HepG2 (cell line): ENCODE measurements at regions not wholly inside any gene's neighbourhood (a gene's known extent, or its start where the extent isn't known, plus 50 kb on each side); places are given as distances from the start of the nearest gene placed in this dataset.

ENCODE experiments used
- ATAC-seq: fragments of 200-7000 bp; cut with Tn5 transposase; 3 replicates; pipeline ENCODE4 v1.9.1; 2020; ENCODE audit warnings: mild to moderate bottlenecking, moderate library complexity
- BruUV-seq: library from RNA; stranded (reverse); fragments of 400-500 nt; replicated peaks from 2 replicates; lab custom pipeline; 2021; lab: Mats Ljungman, UMichigan
- CTCF ChIA-PET: fragments of 300-600 bp; formaldehyde crosslinking; extraction: SDS; loops from one replicate; lab custom pipeline; 2021; ENCODE audit warnings: low total read pairs, inconsistent platforms, low intra/inter-chr PET ratio; lab: Yijun Ruan, JAX
- POLR2A ChIA-PET: fragments of 350-600 bp; sonication (Branson Sonifier 250); formaldehyde crosslinking; loops from one replicate; lab custom pipeline; 2020; ENCODE audit warnings: antibody characterized with exemption, inconsistent platforms; lab: Yijun Ruan, JAX
- DNase-seq: peaks from one replicate; pipeline ENCODE4 v3.0.0-alpha.2; 2015; ENCODE audit warnings: low spot score
- FAIRE-seq: peaks from 3 replicates; lab custom pipeline; 2011; peaks lifted over from hg19 to GRCh38; lab: Jason Lieb, UNC
- H2AFZ ChIP-seq: one replicate; pipeline ENCODE4 v1.6.1; 2011; ENCODE audit warnings: low read length, inconsistent platforms
- H3K27ac ChIP-seq: fragments of 300-600 bp; 3 replicates; pipeline ENCODE4 v1.8.0; 2011; ENCODE audit warnings: mixed run types, mild to moderate bottlenecking, mixed read lengths, low read length, inconsistent platforms; ENCODE audit not compliant: insufficient read depth; ENCODE audit errors: extremely low read length
- H3K27me3 ChIP-seq, 2 experiments: fragments of 200-600 bp in 1 of 2; 2 replicates in 1 of 2; 3 replicates in 1 of 2; pipeline versions ENCODE4 v1.6.0 to v1.8.0; 2011; ENCODE audit warnings: low read length in 2 of 2, mild to moderate bottlenecking in 2 of 2, moderate library complexity in 2 of 2, inconsistent platforms in 1 of 2; ENCODE audit not compliant: insufficient read depth in 2 of 2, control insufficient read depth in 1 of 2
- H3K36me3 ChIP-seq, 2 experiments: fragments of 200-600 bp in 1 of 2; replicated peaks in 1 of 2; 2 replicates in 1 of 2; 3 replicates in 1 of 2; pipeline versions ENCODE4 v1.5.1 to v1.8.0; 2011; ENCODE audit warnings: low read length in 2 of 2, inconsistent platforms in 1 of 2; ENCODE audit not compliant: insufficient read depth in 2 of 2, control insufficient read depth in 1 of 2
- H3K4me1 ChIP-seq: 2 replicates; pipeline ENCODE4 v1.5.1; 2012; ENCODE audit warnings: low read length, inconsistent platforms; ENCODE audit not compliant: insufficient read depth
- H3K4me2 ChIP-seq: 2 replicates; pipeline ENCODE4 v1.6.0; 2011; ENCODE audit warnings: low read depth, low read length, inconsistent platforms
- H3K4me3 ChIP-seq, 3 experiments: fragments of 200-600 bp in 1 of 3; sonication (generic), shearing (Covaris generic) in 1 of 3; replicated peaks in 1 of 3; 2 replicates each; pipeline ENCODE4 v1.5.1; 2011 to 2016; ENCODE audit warnings: low read length in 3 of 3, inconsistent platforms in 2 of 3, low read depth in 2 of 3, mild to moderate bottlenecking in 2 of 3, control low read depth in 1 of 3, mixed read lengths in 1 of 3; ENCODE audit not compliant: insufficient read depth in 1 of 3
- H3K79me2 ChIP-seq: one replicate; pipeline ENCODE4 v1.6.1; 2011; ENCODE audit warnings: low read length, inconsistent platforms; ENCODE audit not compliant: insufficient read depth
- H3K9ac ChIP-seq: 2 replicates; pipeline ENCODE4 v1.6.0; 2011; ENCODE audit warnings: mild to moderate bottlenecking, low read depth, low read length, inconsistent platforms; ENCODE audit not compliant: insufficient read depth
- H3K9me3 ChIP-seq: 2 replicates; pipeline ENCODE4 v1.5.1; 2012; ENCODE audit warnings: mild to moderate bottlenecking, low read length
- H4K20me1 ChIP-seq: 2 replicates; pipeline ENCODE4 v1.6.0; 2011; ENCODE audit warnings: inconsistent platforms, mild to moderate bottlenecking, low read length, moderate library complexity; ENCODE audit not compliant: insufficient read depth
- ATF7 ChIP-seq, 2 experiments: fragments of 450-650 bp in 1 of 2; sonication (generic) in 1 of 2; formaldehyde crosslinking in 1 of 2; IDR thresholded peaks; 2 replicates each; pipeline versions ENCODE4 v1.4.0 to v1.6.1; 2016 to 2020; ENCODE audit warnings: antibody characterized with exemption in 1 of 2, mild to moderate bottlenecking in 1 of 2, missing genetic modification reagents in 1 of 2
- BATF2 ChIP-seq: sonication (generic); formaldehyde crosslinking; IDR thresholded peaks from 2 replicates; pipeline ENCODE4 v1.8.0; 2022; ENCODE audit warnings: mild to moderate bottlenecking, missing genetic modification reagents, moderate library complexity
- FOXA1 ChIP-seq, 2 experiments: fragments of 450-650 bp in 1 of 2; sonication (generic) in 1 of 2; formaldehyde crosslinking in 1 of 2; IDR thresholded peaks; 2 replicates each; pipeline versions ENCODE4 v1.4.0 to v1.6.1; 2016 to 2020; ENCODE audit warnings: missing genetic modification reagents in 1 of 2
- FOXP1 ChIP-seq, 2 experiments: fragments of 450-650 bp in 1 of 2; IDR thresholded peaks; 2 replicates each; pipeline ENCODE4 v1.6.1; 2017 to 2018; ENCODE audit warnings: antibody characterized with exemption in 1 of 2
- HNF4A ChIP-seq: sonication (generic); formaldehyde crosslinking; IDR thresholded peaks from 2 replicates; pipeline ENCODE4 v1.4.0; 2020; ENCODE audit warnings: missing genetic modification reagents
- KAT8 ChIP-seq: IDR thresholded peaks from 2 replicates; pipeline ENCODE4 v1.6.1; 2016; ENCODE audit warnings: missing genetic modification reagents, missing compliant biosample characterization
- MATR3 ChIP-seq: sonication (generic); formaldehyde crosslinking; IDR thresholded peaks from 2 replicates; pipeline ENCODE4 v1.4.0; 2020; ENCODE audit warnings: missing genetic modification reagents
- MIER3 ChIP-seq: IDR thresholded peaks from 2 replicates; pipeline ENCODE4 v1.6.1; 2016; ENCODE audit warnings: missing compliant biosample characterization, borderline replicate concordance
- NAIF1 ChIP-seq: sonication (generic); formaldehyde crosslinking; IDR thresholded peaks from 2 replicates; pipeline ENCODE4 v1.5.0; 2020; ENCODE audit warnings: mild to moderate bottlenecking, missing genetic modification reagents, borderline replicate concordance
- NKX3-1 ChIP-seq: sonication (generic); formaldehyde crosslinking; IDR thresholded peaks from 2 replicates; pipeline ENCODE4 v1.5.0; 2020; ENCODE audit warnings: missing genetic modification reagents
- PCBP1 ChIP-seq: fragments of 200-400 bp; formaldehyde crosslinking; IDR thresholded peaks from 2 replicates; pipeline ENCODE4 v1.6.1; 2017; ENCODE audit warnings: mild to moderate bottlenecking, low read depth, low read length, borderline replicate concordance
- SIX4 ChIP-seq: sonication (generic); formaldehyde crosslinking; IDR thresholded peaks from 2 replicates; pipeline ENCODE4 v1.4.0; 2020; ENCODE audit warnings: missing genetic modification reagents
- SKIL ChIP-seq: sonication (generic); formaldehyde crosslinking; IDR thresholded peaks from 2 replicates; pipeline ENCODE4 v1.8.0; 2022; ENCODE audit warnings: missing genetic modification reagents, mild to moderate bottlenecking, moderate library complexity, borderline replicate concordance
- SOX13 ChIP-seq, 3 experiments: fragments of 450-650 bp in 1 of 3; sonication (generic) in 1 of 3; formaldehyde crosslinking in 1 of 3; IDR thresholded peaks in 2 of 3; conservative IDR thresholded peaks in 1 of 3; 2 replicates each; pipeline versions ENCODE4 v1.5.0 to v1.6.1; 2016 to 2020; ENCODE audit warnings: antibody characterized with exemption in 1 of 3, mild to moderate bottlenecking in 1 of 3, missing compliant biosample characterization in 1 of 3, missing genetic modification reagents in 1 of 3, moderate library complexity in 1 of 3
- TBX2 ChIP-seq: sonication (generic); formaldehyde crosslinking; IDR thresholded peaks from 2 replicates; pipeline ENCODE4 v1.5.0; 2020; ENCODE audit warnings: missing genetic modification reagents, mild to moderate bottlenecking, borderline replicate concordance
- TOE1 ChIP-seq: sonication (generic); formaldehyde crosslinking; IDR thresholded peaks from 2 replicates; pipeline ENCODE4 v1.4.0; 2020; ENCODE audit warnings: mild to moderate bottlenecking, missing genetic modification reagents
- ZBTB21 ChIP-seq: sonication (generic); formaldehyde crosslinking; IDR thresholded peaks from 2 replicates; pipeline ENCODE4 v1.4.0; 2020; ENCODE audit warnings: missing genetic modification reagents
- ZFX ChIP-seq: sonication (generic); formaldehyde crosslinking; IDR thresholded peaks from 2 replicates; pipeline ENCODE4 v1.4.0; 2020; ENCODE audit warnings: mild to moderate bottlenecking, low read depth, missing genetic modification reagents, moderate library complexity
- ZNF3 ChIP-seq: IDR thresholded peaks from 2 replicates; pipeline ENCODE4 v1.7.0; 2017; ENCODE audit warnings: inconsistent platforms
- ZNF557 ChIP-seq: sonication (generic); formaldehyde crosslinking; IDR thresholded peaks from 2 replicates; pipeline ENCODE4 v1.4.0; 2020; ENCODE audit warnings: missing genetic modification reagents
- ZNF740 ChIP-seq: sonication (generic); formaldehyde crosslinking; IDR thresholded peaks from 2 replicates; pipeline ENCODE4 v1.4.0; 2020; ENCODE audit warnings: missing genetic modification reagents
- ZNF781 ChIP-seq: sonication (generic); formaldehyde crosslinking; IDR thresholded peaks from 2 replicates; pipeline ENCODE4 v1.5.1; 2020; ENCODE audit warnings: borderline replicate concordance, mild to moderate bottlenecking, missing genetic modification reagents; ENCODE audit errors: not compliant biosample characterization
- ZSCAN31 ChIP-seq: sonication (generic); formaldehyde crosslinking; IDR thresholded peaks from 2 replicates; pipeline ENCODE4 v1.5.0; 2020; ENCODE audit warnings: low read depth, mild to moderate bottlenecking, missing genetic modification reagents
- ZZZ3 ChIP-seq: sonication (generic); formaldehyde crosslinking; IDR thresholded peaks from 2 replicates; pipeline ENCODE4 v1.4.0; 2020; ENCODE audit warnings: missing genetic modification reagents, mild to moderate bottlenecking, borderline replicate concordance
- WGBS: methylation state at CpG from one replicate; pipeline ENCODE4 v1.1.6; 2017; ENCODE audit warnings: low lambda C conversion rate; 5-methylcytosine and 5-hydroxymethylcytosine counted together
- in situ Hi-C: cut with HindIII; loops from 2 replicates; pipeline ENCODE4 v1.10.0; 2017; ENCODE audit warnings: low pct_unique_long_range_greater_than_20kb; ENCODE audit not compliant: extremely low pct_ligation_motif_present
- intact Hi-C: fragments of 100-400 bp; cut with micrococcal nuclease; formaldehyde crosslinking; loops from one replicate; pipeline ENCODE4 v1.10.0; 2022; ENCODE audit not compliant: unreplicated experiment

GRCh38 chr16:48913384-48913783, 303.4 kb upstream of the N4BP1 start:
- in situ Hi-C loops, result no loop called here
- ChIA-PET POLR2A (no interaction called here), CTCF (no interaction called here)
- under 1% methylated on average over 4 of the region's 4 CpGs for WGBS
- no peaks in the 10 kb centered on the region; a peak in 1 of 5 replicates for H3K27me3 ChIP-seq
- no peaks in the 10 kb centered on the region for H4K20me1 ChIP-seq
- intact Hi-C loops, result no loop called here
- H3K27ac ChIP-seq, result no peak overlapping the region
- H3K9me3 ChIP-seq, result no peaks in the 10 kb centered on the region
- H2AFZ ChIP-seq, result no peak overlapping the region
- peaks cover 13% of the 10 kb centered on the region for H3K4me1 ChIP-seq
- DNase-seq, result peak; percentile 39
- H3K36me3 ChIP-seq, result no peaks in the 10 kb centered on the region
- ATAC-seq, result peak; percentile 74
- no peaks in the 10 kb centered on the region for H3K79me2 ChIP-seq
- no peak for FAIRE-seq
- no TSS peak for BruUV-seq
- H3K9ac ChIP-seq, result no peak overlapping the region
- H3K4me3 ChIP-seq, result no peak overlapping the region
- peak overlapping the region; percentile 12; the same call in 1 of the 2 replicates for H3K4me2 ChIP-seq
- TF ChIP-seq BATF2 (CRISPR knock-in tag), result no peak
- no peak for TF ChIP-seq ZZZ3
- no peak for TF ChIP-seq MIER3 (CRISPR knock-in tag)
- TF ChIP-seq PCBP1, result no peak
- TF ChIP-seq NKX3-1 (CRISPR knock-in tag), result no peak
- no peak for TF ChIP-seq MATR3 (CRISPR knock-in tag)
- TF ChIP-seq HNF4A, result peak; percentile 62; the same call in 1 of the 2 replicates
- TF ChIP-seq KAT8 (CRISPR knock-in tag), result no peak
- no peak for TF ChIP-seq FOXA1 (IDR thresholded peaks at IDR 0.05)
- peak; percentile 11; the same call in 1 of the 2 replicates for TF ChIP-seq FOXA1 (CRISPR knock-in tag; IDR thresholded peaks at IDR 0.05)
- TF ChIP-seq TBX2, result peak; percentile 58; the same call in 1 of the 2 replicates
- TF ChIP-seq NAIF1 (CRISPR knock-in tag), result no peak
- TF ChIP-seq ZNF781, result no peak
- no peak for TF ChIP-seq SIX4 (CRISPR knock-in tag)
- no peak for TF ChIP-seq FOXP1 (IDR thresholded peaks at IDR 0.05)
- no peak for TF ChIP-seq FOXP1 (CRISPR knock-in tag; IDR thresholded peaks at IDR 0.05)
- TF ChIP-seq SOX13 (IDR thresholded peaks at IDR 0.05), result no peak
- TF ChIP-seq SOX13 (CRISPR knock-in tag; conservative IDR thresholded peaks at IDR 0.05 in 1 of 2, IDR thresholded peaks at IDR 0.05 in 1 of 2), result peak in 1 of 2 experiments; percentile 50; a peak in 1 of 4 replicates
- peak; percentile 29; the same call in 1 of the 2 replicates for TF ChIP-seq ZFX (CRISPR knock-in tag)
- no peak for TF ChIP-seq TOE1 (CRISPR knock-in tag)
- peak; percentile 91 for TF ChIP-seq ATF7 (IDR thresholded peaks at IDR 0.05)
- TF ChIP-seq ATF7 (CRISPR knock-in tag; IDR thresholded peaks at IDR 0.05), result no peak
- no peak for TF ChIP-seq SKIL (CRISPR knock-in tag)
- TF ChIP-seq ZNF557 (CRISPR knock-in tag), result no peak
- no peak for TF ChIP-seq ZNF740 (CRISPR knock-in tag)
- 0 out of 2 replicates have a peak, but pooled peaks have one; percentile 25 for TF ChIP-seq ZSCAN31 (CRISPR knock-in tag)
- TF ChIP-seq ZBTB21 (CRISPR knock-in tag), result peak; percentile 67; the same call in 1 of the 2 replicates
- TF ChIP-seq ZNF3 (CRISPR knock-in tag), result no peak
